ENCODE measurements at regions not wholly inside any gene's neighbourhood (a gene's known extent, or its start where the extent isn't known, plus 50 kb on each side); places are given as distances from the start of the nearest gene placed in this dataset.

- DNase-seq, result no peak
These were observed 133.9 kb downstream of the C9orf50 start for GRCh38 chr9:129486756-129487657.

DNA sequence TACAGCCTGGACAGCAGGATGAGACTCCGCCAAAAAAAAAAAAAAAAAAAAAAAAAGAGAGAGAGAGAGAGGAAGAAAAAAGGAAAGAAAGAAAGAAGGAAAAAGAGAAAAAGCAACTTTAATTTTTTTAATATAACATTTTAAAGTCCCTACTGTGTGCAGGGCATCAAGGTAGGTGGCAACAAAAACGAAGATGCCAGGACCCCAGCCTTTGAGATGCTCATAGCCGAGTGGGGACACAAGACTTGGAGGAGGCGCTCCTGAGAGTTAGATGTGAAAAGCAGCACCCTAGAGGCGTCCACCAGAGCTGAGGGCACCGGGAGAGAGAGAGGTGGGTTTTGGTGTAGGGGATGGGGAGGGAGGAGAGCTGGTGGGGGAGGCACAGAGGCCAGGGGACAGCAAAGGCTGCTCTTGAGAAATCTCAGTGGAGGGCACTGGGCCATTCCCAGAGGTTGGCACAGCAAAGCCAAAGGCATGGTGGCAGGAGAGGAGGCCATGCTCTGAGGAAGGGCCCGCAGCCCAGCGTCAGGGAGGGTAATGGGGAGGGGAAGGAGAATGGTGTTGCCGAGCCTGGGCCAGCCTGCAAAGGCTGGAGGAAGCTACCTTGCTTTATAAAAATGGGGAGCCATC lies 135.6 kb downstream of the C9orf50 start:
- no peak for DNase-seq

DNA sequence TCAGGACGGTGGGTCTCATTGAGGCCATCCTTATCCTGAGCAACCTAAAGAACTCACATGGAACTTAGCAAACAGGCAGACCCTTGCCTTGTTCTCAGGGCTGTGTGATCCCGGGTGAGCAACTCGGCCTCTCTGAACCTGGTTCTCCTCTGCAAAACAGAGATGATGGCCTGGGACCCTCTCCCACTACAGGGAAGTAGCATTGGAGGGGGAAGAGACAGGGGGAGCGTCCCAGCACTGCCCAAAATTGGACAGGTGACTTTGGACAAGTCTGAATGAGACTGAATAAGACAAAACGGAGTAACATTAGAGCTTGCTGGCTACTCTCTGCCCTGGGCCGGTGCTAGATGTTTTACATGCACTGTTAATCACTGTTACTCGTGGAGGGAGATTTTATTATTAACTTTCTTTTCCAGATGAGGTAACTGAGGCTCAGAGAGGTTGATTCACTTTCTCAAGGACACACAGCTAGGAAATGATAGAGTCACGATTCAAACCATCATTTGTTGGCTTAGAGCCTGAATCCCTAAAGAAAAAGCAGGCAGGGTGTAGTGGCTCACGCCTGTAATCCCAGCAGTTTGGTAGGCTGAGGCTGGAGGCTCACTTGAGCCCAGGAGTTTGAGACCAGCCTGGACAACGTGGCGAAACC lies 136.4 kb downstream of the C9orf50 start:
- DNase-seq, result no peak

DNA sequence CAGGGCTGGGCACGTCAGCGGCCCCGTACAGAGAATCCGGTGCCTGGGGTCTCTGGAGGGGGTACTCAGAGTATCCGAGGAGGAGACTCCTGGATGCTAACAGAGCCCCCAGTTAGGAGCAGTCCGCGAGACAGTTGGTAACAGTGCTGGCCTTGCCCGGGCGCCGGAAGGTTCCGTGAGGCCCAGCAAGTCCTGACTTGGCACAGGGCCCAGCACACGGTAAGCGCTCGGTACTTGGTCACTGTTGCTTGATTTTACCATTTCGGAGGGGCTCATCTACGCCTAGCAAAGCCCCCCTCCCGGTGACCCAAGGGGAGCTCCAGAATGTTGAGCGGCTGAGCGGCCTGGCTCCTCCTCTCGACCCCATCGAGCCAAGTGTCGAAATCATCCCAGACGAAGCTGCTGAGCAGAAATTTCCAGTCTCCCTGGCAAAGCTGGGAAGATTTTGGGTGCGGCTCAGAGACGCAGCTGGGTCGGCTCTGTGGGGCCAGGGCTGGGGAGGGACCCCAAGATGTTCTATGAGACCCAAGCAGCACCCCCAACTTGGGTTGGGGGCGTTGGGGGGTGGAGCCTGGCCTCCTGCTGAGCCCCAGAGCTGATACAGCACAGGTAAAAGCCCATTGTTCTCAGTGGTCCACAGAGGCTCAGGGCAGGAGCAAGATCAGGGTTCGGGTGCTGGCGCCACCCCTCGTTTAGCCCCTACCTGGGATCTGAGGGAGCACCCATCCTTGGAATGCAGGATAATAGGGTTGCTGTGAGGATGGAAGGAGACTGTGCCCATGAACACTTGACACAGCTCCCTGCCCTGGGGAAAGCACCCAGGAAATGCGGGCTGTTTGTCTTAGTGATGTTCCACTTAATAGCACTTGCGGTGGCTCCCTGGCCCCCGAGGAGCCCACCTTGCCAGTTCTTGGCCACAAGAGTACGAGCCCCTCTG lies 137.2 kb downstream of the C9orf50 start:
- DNase-seq, result no peak

DNA sequence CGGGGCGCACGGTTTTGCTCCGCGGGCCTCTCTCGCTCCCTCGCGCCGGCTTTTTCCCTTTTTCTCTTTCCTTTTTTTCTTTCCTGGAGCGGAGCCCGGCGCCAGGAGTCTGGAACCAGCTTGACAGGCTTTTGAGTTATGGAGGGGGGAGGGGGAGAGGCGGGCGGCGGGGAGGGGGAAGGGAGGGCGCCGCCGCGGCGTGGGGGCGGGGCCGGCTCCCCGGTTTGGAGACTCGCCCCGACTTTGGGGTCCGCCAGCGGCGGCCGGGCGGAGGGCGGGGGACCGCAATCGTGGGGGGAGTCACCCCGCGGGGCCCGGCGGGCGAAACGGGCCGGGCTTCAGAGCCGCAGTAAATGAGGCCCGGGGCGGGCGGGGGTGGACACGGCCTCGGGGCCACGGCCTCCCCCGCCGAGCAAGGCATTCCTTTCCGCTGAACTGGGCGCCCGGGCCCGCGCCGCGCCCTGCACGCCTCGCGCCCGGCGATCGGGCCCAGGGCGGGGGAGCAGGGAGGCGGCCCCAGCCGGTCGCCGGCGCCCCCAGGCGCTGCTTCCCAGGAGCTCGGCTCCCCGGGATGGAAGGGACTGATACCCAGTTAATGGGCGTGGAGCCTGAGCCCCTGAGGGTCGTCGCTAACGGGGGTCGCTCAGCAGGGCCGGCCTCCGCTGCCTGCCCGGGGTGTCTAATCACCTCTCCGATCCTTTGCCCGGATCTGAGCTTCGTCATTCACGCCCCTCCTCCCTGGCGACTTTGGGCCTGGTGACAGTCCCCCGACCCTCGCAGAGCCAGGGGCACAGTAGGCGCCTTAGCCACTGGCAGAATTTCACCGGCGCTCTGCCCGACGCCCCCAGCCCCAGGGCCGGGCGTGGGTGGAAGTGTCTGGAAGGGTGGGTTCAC lies 138.1 kb downstream of the C9orf50 start:
- DNase-seq, result peak; percentile 49

DNA sequence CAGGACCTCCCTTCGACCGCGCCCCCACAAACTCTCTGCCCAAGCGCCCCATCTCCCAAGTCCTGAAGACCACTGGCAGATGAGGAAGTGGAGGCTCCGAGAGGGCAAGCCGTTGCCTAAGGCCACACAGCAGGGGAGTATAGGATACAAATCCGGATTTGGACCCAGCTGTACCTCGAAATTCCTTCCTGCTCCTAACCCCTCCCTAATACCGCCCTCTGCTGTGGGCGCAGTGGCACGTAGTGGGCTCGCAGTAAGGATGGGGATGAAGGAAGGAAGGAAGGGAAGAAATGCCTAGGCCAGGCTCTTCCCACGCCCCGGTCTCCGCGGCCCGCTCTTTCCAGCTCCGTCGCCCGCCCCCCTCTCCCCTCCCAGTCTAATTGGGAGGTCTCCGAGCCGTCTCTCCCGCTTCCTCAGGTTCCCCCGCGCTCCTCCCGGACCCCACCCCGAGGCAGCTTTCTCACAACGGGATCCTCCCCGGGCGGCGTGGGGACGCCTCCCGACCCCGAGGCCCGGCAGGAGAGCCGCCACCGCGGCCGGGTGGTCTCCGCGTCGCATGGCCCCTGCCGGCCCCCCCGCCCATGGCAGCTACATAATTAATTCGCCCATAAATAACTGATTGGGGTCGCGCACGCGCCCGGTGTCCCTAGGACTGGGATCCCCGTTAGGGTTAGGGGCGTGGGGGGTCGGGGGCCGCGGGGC lies 138.9 kb downstream of the C9orf50 start:
- no peak for DNase-seq

DNA sequence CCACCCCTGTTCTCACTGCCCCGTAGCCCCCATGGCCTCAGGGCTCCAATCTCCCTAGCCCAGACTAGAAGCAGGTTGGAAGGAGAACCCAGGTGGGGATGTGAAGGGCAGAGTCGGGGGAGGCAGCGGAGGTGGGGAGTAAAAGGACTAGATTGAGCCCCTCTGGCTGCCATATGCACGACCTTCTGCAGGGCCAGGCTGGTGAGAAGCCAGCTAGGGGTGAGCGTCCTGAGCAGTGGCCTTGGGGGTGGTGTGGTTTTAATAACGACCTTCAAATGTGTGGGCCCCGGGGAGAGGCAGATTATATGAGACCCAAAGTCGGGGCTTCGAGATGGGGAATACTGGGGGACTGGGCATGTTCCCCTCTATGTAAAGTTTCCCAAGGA lies 139.5 kb downstream of the C9orf50 start:
- no peak for DNase-seq

DNA sequence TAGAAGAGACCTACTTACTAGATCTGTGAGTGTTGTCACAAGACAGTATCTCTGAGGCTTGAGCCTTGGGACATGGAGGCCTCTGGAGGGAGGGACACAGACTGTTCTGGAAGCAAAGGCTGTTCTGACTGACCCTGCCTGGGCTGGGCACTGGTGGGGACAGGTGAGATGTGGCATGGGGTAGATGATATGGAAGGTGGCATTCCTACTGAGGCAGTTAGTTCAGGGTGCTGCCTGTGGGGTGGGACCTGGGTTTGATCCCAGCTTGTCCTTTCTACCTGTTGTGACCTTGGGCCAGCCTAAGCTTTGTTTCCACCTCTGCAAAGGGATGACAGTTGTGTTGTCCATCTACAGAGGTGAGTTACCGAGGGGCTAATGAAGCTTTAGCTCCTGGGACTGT lies 140.2 kb downstream of the C9orf50 start:
- no peak for DNase-seq

GRCh38 chr9:129480227-129480626 lies 140.7 kb downstream of the C9orf50 start:
- no peak for DNase-seq

- DNase-seq, result no peak
These were observed 141.3 kb downstream of the C9orf50 start for GRCh38 chr9:129479631-129480011.

- no peak for DNase-seq
These were observed 141.8 kb downstream of the C9orf50 start for GRCh38 chr9:129478961-129479630.

DNA sequence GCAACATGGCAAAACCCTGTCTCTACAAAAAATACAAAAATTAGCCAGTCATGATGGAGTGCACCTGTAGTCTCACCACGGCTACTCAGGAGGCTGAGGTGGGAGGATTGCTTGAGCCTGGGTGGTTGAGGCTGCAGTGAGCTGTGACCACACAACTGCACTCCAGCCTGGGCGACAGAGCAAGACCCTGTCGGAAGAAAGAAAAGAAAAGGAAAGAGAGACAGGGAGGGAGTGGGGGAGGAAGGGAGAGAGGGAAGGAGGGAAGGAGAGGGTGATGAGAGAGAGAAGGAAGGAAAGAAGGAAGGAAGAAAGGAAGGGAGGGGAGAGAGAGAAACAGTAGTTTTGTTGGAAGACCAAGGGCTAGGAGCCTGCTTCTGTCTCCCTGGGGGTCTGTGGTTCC lies 142.4 kb downstream of the C9orf50 start:
- no peak for DNase-seq

- DNase-seq, result no peak
These were observed 143.9 kb downstream of the C9orf50 start for GRCh38 chr9:129476821-129477611.

- DNase-seq, result no peak
These were observed 146.0 kb downstream of the C9orf50 start for GRCh38 chr9:129474740-129475404.

DNA sequence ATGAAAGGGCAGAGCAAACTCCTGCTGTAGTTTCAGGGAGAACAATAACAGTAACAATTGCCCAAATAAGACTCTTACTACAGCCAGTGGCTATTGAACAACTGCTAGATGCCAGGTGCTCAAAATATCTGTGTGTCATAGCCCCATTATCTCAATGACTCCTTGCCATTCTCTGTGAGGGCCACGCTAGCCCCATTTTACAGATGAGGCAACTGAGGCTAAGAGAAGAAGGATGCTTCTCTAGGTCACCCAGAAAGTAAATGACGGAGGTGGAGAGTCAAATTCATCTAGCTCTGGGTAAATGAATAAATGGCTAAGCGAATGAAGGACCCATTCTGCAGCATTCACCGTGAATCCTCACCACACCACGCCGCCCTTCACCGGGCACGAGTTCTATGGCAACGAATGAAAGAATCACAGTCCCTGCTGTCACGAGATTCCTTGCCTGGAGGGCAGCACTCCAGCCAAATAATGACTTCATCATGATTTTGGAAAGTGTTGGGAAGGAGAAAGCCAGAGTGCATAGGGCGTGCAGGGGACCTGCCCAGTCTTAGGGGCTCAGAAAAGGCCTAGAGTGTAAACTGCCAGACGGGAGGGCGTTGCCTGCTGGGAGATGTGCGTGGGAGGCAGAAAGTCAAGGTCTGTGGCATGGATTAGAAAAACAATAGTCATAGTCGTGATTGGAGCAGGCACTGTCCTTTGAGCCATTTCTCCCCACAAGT lies 147.2 kb downstream of the C9orf50 start:
- no peak for DNase-seq

DNA sequence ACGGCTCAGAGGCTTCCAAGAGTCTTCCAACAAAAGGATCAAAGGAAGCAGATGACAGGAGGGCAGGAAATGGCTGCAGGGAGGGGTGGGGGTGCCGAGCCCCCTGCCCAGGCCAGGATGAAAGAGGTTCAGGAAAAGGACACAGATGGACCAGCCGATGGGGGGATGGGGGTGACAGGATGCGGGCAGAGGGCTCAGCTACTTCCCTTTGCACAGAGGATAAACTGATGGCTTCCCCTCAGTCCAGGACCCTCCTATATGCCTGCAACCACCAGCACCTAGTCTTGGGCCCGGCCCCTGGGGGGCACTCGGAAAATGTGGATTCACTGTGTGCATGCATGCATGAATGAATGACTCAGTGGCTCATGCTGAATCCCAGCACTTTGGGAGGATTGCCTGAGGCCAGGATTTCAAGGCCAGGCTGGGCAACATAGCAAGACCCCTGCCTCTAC lies 148.2 kb downstream of the C9orf50 start:
- DNase-seq, result no peak

DNA sequence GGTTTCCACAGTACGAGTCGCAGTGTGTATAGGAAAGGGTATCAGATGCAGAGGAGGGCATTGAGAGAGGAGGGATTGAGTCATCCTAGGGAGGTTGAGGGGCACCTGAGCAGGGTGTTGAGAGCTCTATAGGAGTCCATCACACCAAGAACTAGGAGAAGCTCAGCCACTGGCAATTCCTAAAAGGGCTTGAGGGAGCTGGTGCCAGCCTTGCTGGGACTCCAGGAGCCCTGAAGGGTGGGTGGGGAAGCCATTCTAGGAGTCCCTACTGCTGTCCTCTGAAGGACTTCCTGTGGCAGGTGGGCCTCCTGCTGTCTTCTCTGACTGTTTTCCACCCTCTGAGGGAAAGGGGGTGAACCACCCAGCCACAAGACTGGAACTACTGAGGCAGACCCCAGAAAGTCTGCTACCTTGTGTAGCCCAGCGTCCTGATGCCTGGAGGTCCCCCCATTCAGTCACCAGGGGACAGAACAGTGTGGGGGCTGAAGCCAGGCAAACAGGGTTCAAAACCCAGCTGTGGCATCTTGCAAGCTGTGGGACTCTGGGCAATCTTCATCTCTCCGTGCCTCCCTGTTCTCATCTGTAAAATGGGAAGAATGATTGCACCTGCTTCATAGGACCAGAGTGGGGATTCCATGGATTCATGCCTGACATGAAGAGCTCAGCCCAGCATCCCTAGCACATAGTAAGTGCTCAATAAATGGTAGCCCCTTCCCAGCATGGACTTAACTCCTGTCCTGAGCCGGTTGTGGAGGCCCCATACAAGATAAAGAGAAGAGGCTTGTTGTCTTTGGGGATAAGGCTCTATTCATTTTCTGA lies 149.5 kb downstream of the C9orf50 start:
- DNase-seq, result no peak

GRCh38 chr9:129469988-129470316 lies 150.9 kb downstream of the C9orf50 start:
- DNase-seq, result no peak
